ENCODE measurements at regions not wholly inside any gene's neighbourhood (a gene's known extent, or its start where the extent isn't known, plus 50 kb on each side); places are given as distances from the start of the nearest gene placed in this dataset.

GRCh38 chr7:24057243-24057642 lies 226.7 kb upstream of the NPY start:
- Mint-ChIP-seq H3K27me3 (ENCODE audit: insufficient read depth) (peaks cover 4% of the 10 kb centered on the region; the same call in 1 of the 2 replicates), H3K9me3 (no peaks in the 10 kb centered on the region; the same call in none of the 2 replicates)

GRCh38 chr7:24058953-24059352 lies 225.0 kb upstream of the NPY start:
- Mint-ChIP-seq H3K27me3 (ENCODE audit: insufficient read depth) (peaks cover 4% of the 10 kb centered on the region), H3K4me1 (ENCODE audit: low read depth) (no peaks in the 10 kb centered on the region), H3K36me3 (ENCODE audit: low read depth) (no peaks in the 10 kb centered on the region), H3K27ac (no peak overlapping the region), H3K9me3 (peaks cover 6% of the 10 kb centered on the region), H3K4me3 (no peak overlapping the region)
- DNase-seq, result no peak
- no peak for TF ChIP-seq CTCF (IDR thresholded peaks at IDR 0.05)

More at GRCh38 chr7:24057243-24057642, 226.7 kb upstream of the NPY start:
- TF ChIP-seq CTCF (IDR thresholded peaks at IDR 0.05), result peak; percentile 58
- Mint-ChIP-seq H3K27ac (no peak overlapping the region), H3K4me1 (ENCODE audit: low read depth) (peaks cover 15% of the 10 kb centered on the region), H3K36me3 (ENCODE audit: low read depth) (no peaks in the 10 kb centered on the region), H3K4me3 (no peak overlapping the region)
- DNase-seq, result no peak

GRCh38 chr7:24059775-24060174 lies 224.2 kb upstream of the NPY start:
- Mint-ChIP-seq H3K4me3 (no peak overlapping the region), H3K27ac (no peak overlapping the region), H3K27me3 (ENCODE audit: insufficient read depth) (peaks cover 4% of the 10 kb centered on the region), H3K36me3 (ENCODE audit: low read depth) (no peaks in the 10 kb centered on the region), H3K4me1 (ENCODE audit: low read depth) (no peaks in the 10 kb centered on the region), H3K9me3 (peaks cover 10% of the 10 kb centered on the region)
- TF ChIP-seq CTCF (IDR thresholded peaks at IDR 0.05), result no peak
- no peak for DNase-seq

GRCh38 chr7:24063721-24064120 lies 220.3 kb upstream of the NPY start:
- Mint-ChIP-seq H3K27ac (no peak overlapping the region), H3K4me1 (ENCODE audit: low read depth) (no peaks in the 10 kb centered on the region), H3K4me3 (no peak overlapping the region), H3K36me3 (ENCODE audit: low read depth) (no peaks in the 10 kb centered on the region), H3K27me3 (ENCODE audit: insufficient read depth) (peaks cover 3% of the 10 kb centered on the region), H3K9me3 (peaks cover 22% of the 10 kb centered on the region)
- TF ChIP-seq CTCF (IDR thresholded peaks at IDR 0.05), result no peak
- DNase-seq, result no peak

GRCh38 chr7:24069751-24070150 lies 214.2 kb upstream of the NPY start:
- DNase-seq, result no peak
- Mint-ChIP-seq H3K27me3 (ENCODE audit: insufficient read depth) (peaks cover 5% of the 10 kb centered on the region), H3K4me1 (ENCODE audit: low read depth) (no peaks in the 10 kb centered on the region)

More at GRCh38 chr7:24069751-24070150, 214.2 kb upstream of the NPY start:
- Mint-ChIP-seq H3K4me3 (no peak overlapping the region), H3K9me3 (peaks cover 27% of the 10 kb centered on the region), H3K27ac (no peak overlapping the region), H3K36me3 (ENCODE audit: low read depth) (peaks cover 7% of the 10 kb centered on the region; the same call in 1 of the 2 replicates)
- TF ChIP-seq CTCF (IDR thresholded peaks at IDR 0.05), result no peak
